HEK293 (cell line): ENCODE measurements at regions not wholly inside any gene's neighbourhood (a gene's known extent, or its start where the extent isn't known, plus 50 kb on each side); places are given as distances from the start of the nearest gene placed in this dataset.

Source experiments
- CTCF ChIA-PET: fragments of 350-600 bp; formaldehyde crosslinking; extraction: SDS; loops from one replicate; lab custom pipeline; 2021; ENCODE audit warnings: antibody characterized with exemption; lab: Yijun Ruan, JAX
- POLR2A ChIA-PET: fragments of 300-600 bp; formaldehyde crosslinking; extraction: SDS; loops from one replicate; lab custom pipeline; 2020; ENCODE audit warnings: antibody characterized with exemption, inconsistent platforms; lab: Yijun Ruan, JAX
- H3K27ac ChIP-seq: fragments of 200-500 bp; sonication (Bioruptor generic); 2 replicates; pipeline ENCODE4 v1.5.1; 2014; ENCODE audit warnings: low read depth, low read length, control low read depth, inconsistent platforms; ENCODE audit errors: extremely low read depth
- H3K36me3 ChIP-seq, 2 experiments: fragments of 200-500 bp in 1 of 2; sonication (Bioruptor generic) in 1 of 2; 1 replicate in 1 of 2; 2 replicates in 1 of 2; pipeline ENCODE4 v1.5.1; 2014 to 2017; ENCODE audit warnings: inconsistent platforms in 2 of 2, low read length in 2 of 2; ENCODE audit not compliant: control insufficient read depth in 2 of 2, insufficient read depth in 1 of 2
- H3K4me1 ChIP-seq: fragments of 200-500 bp; sonication (Bioruptor generic); 2 replicates; pipeline ENCODE4 v1.5.1; 2014; ENCODE audit warnings: mild to moderate bottlenecking, low read length, inconsistent platforms; ENCODE audit not compliant: control insufficient read depth, insufficient read depth
- H3K4me3 ChIP-seq: 2 replicates; pipeline ENCODE4 v1.5.1; 2011; ENCODE audit warnings: low read depth, mild to moderate bottlenecking, control low read depth, low read length, moderate library complexity
- H3K9me3 ChIP-seq: fragments of 200-500 bp; sonication (Bioruptor generic); 2 replicates; pipeline ENCODE4 v1.5.1; 2014; ENCODE audit warnings: low read depth, low read length, inconsistent platforms; ENCODE audit not compliant: control insufficient read depth, insufficient read depth
- GLI4 ChIP-seq: fragments of 450-650 bp; formaldehyde crosslinking; IDR thresholded peaks from 2 replicates; pipeline ENCODE4 v1.5.1; 2016; ENCODE audit warnings: missing biosample characterization, missing genetic modification characterization
- MEIS1 ChIP-seq: sonication (generic); formaldehyde crosslinking; IDR thresholded peaks from 2 replicates; pipeline ENCODE4 v1.8.1; 2022; ENCODE audit warnings: missing genetic modification reagents, mild to moderate bottlenecking, borderline replicate concordance
- PRDM6 ChIP-seq: fragments of 450-650 bp; formaldehyde crosslinking; IDR thresholded peaks from 2 replicates; pipeline ENCODE4 v1.5.1; 2017; ENCODE audit warnings: missing biosample characterization, missing genetic modification characterization
- YY1 ChIP-seq: fragments of 450-650 bp; formaldehyde crosslinking; IDR thresholded peaks from 2 replicates; pipeline ENCODE4 v1.5.1; 2018; ENCODE audit warnings: missing biosample characterization, missing genetic modification characterization
- ZBTB20 ChIP-seq: fragments of 450-650 bp; formaldehyde crosslinking; IDR thresholded peaks from 2 replicates; pipeline ENCODE4 v1.5.1; 2016; ENCODE audit warnings: missing biosample characterization, missing genetic modification characterization
- ZBTB44 ChIP-seq: fragments of 450-650 bp; IDR thresholded peaks from 2 replicates; pipeline ENCODE4 v1.5.1; 2018; ENCODE audit warnings: missing biosample characterization, mild to moderate bottlenecking, missing genetic modification characterization
- ZFP37 ChIP-seq: fragments of 450-650 bp; formaldehyde crosslinking; IDR thresholded peaks from 2 replicates; pipeline ENCODE4 v1.5.1; 2016; ENCODE audit warnings: missing biosample characterization, missing genetic modification characterization
- ZFP69B ChIP-seq: fragments of 450-650 bp; formaldehyde crosslinking; IDR thresholded peaks from 2 replicates; pipeline ENCODE4 v1.5.1; 2016; ENCODE audit warnings: missing biosample characterization, missing genetic modification characterization
- ZNF155 ChIP-seq: fragments of 450-650 bp; formaldehyde crosslinking; IDR thresholded peaks from 2 replicates; pipeline ENCODE4 v1.5.1; 2016; ENCODE audit warnings: missing biosample characterization, missing genetic modification characterization
- ZNF175 ChIP-seq: fragments of 450-650 bp; formaldehyde crosslinking; IDR thresholded peaks from 2 replicates; pipeline ENCODE4 v1.5.1; 2016; ENCODE audit warnings: missing biosample characterization, missing genetic modification characterization
- ZNF19 ChIP-seq: fragments of 450-650 bp; formaldehyde crosslinking; IDR thresholded peaks from 2 replicates; pipeline ENCODE4; 2016; ENCODE audit warnings: missing biosample characterization, missing genetic modification characterization, low read depth
- ZNF214 ChIP-seq: fragments of 450-650 bp; formaldehyde crosslinking; IDR thresholded peaks from 2 replicates; pipeline ENCODE4 v1.5.1; 2017; ENCODE audit warnings: missing biosample characterization, mild to moderate bottlenecking, missing genetic modification characterization, borderline replicate concordance
- ZNF280C ChIP-seq: fragments of 450-650 bp; formaldehyde crosslinking; IDR thresholded peaks from 2 replicates; pipeline ENCODE4 v1.5.1; 2016; ENCODE audit warnings: missing biosample characterization, missing genetic modification characterization
- ZNF280D ChIP-seq: fragments of 450-650 bp; formaldehyde crosslinking; IDR thresholded peaks from 2 replicates; pipeline ENCODE4 v1.5.1; 2016; ENCODE audit warnings: missing biosample characterization, missing genetic modification characterization
- ZNF404 ChIP-seq: fragments of 450-650 bp; formaldehyde crosslinking; IDR thresholded peaks from 2 replicates; pipeline ENCODE4 v1.5.1; 2017; ENCODE audit warnings: missing biosample characterization, missing genetic modification characterization
- ZNF501 ChIP-seq: fragments of 450-650 bp; formaldehyde crosslinking; IDR thresholded peaks from 2 replicates; pipeline ENCODE4 v1.5.1; 2016; ENCODE audit warnings: missing biosample characterization, missing genetic modification characterization
- ZNF629 ChIP-seq: fragments of 450-650 bp; formaldehyde crosslinking; IDR thresholded peaks from 2 replicates; pipeline ENCODE4 v1.5.1; 2017; ENCODE audit warnings: missing biosample characterization, missing genetic modification characterization
- ZSCAN18 ChIP-seq: fragments of 450-650 bp; formaldehyde crosslinking; IDR thresholded peaks from 2 replicates; pipeline ENCODE4 v1.5.1; 2016; ENCODE audit warnings: missing biosample characterization, missing genetic modification characterization

- no peaks in the 10 kb centered on the region for H3K36me3 ChIP-seq
- no peaks in the 10 kb centered on the region for H3K4me1 ChIP-seq
- H3K4me3 ChIP-seq = no peak overlapping the region
- H3K27ac ChIP-seq = no peak overlapping the region
- ChIA-PET POLR2A (no interaction called here), CTCF (no interaction called here)
- H3K9me3 ChIP-seq = no peaks in the 10 kb centered on the region
- TF ChIP-seq ZNF214 (no peak), ZNF175 (tag by site-specific recombination) (no peak), ZBTB20 (tag by site-specific recombination) (no peak), ZNF155 (tag by site-specific recombination) (no peak), GLI4 (tag by site-specific recombination) (no peak), ZFP37 (tag by site-specific recombination) (no peak), ZBTB44 (tag by site-specific recombination) (no peak), YY1 (no peak), PRDM6 (no peak), ZNF404 (no peak), ZNF280D (tag by site-specific recombination) (no peak), ZNF19 (tag by site-specific recombination) (no peak), ZNF280C (no peak), MEIS1 (no peak), ZFP69B (tag by site-specific recombination) (no peak), ZNF501 (tag by site-specific recombination) (no peak), ZNF629 (tag by site-specific recombination) (no peak), ZSCAN18 (tag by site-specific recombination) (no peak)
Measured at GRCh38 chr2:31469648-31470047, 55.1 kb upstream of the XDH start.
